Activated CD4-positive, alpha-beta T cell treated with anti-CD3 and anti-CD28 coated beads, Interleukin-2, amount 10 ng/mL, durations not matched to agents 24 days and 14 days (primary cell): ENCODE measurements at regions not wholly inside any gene's neighbourhood (a gene's known extent, or its start where the extent isn't known, plus 50 kb on each side); places are given as distances from the start of the nearest gene placed in this dataset.
"Not testable (repeated sequence)": the region's sequence is repeated elsewhere in the genome, so short reads cannot be mapped to it uniquely, and the experiment has no call there.

Source experiments
- DNase-seq: peaks from one replicate; pipeline ENCODE4 v3.0.0; 2022
- H3K27ac Mint-ChIP-seq: one replicate; pipeline ENCODE4 v1.8.0; 2022; ENCODE audit warnings: mild to moderate bottlenecking, mixed read lengths
- H3K27me3 Mint-ChIP-seq: one replicate; pipeline ENCODE4 v1.8.0; 2022; ENCODE audit warnings: mixed read lengths
- H3K36me3 Mint-ChIP-seq: one replicate; pipeline ENCODE4 v1.8.0; 2022; ENCODE audit warnings: low read depth, mild to moderate bottlenecking, mixed read lengths
- H3K4me1 Mint-ChIP-seq: one replicate; pipeline ENCODE4 v1.8.0; 2021; ENCODE audit warnings: mixed read lengths
- H3K4me3 Mint-ChIP-seq: one replicate; pipeline ENCODE4 v1.8.0; 2022; ENCODE audit warnings: mild to moderate bottlenecking, moderate library complexity, mixed read lengths
- H3K9me3 Mint-ChIP-seq: one replicate; pipeline ENCODE4 v1.8.0; 2021; ENCODE audit warnings: mixed read lengths
- intact Hi-C: fragments of 100-400 bp; cut with micrococcal nuclease; formaldehyde crosslinking; loops from one replicate; pipeline ENCODE4 v1.15.1; 2023

DNA sequence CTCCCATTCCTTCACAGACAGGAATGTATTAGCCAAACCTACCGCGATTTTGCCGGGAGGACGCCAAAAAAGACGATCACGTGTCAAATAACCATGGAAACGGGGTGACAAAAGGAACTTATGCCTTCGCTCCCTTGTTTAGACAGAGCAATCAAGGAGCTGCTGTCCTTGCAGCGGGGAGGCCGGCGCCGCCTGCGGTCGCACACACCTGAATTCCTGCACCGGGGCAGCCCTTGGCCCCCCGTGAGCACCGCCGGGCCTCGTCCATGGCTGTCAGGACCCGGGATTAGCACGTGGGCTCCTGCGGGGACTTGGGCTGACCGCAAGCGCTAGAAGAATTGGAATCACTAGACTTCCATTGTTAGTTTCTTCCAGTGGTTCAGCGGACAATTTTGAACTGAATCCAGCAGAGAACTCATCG is 193.1 kb downstream of the SHQ1 start:
- peaks cover 14% of the 10 kb centered on the region for H3K4me1 Mint-ChIP-seq
- H3K27me3 Mint-ChIP-seq = peaks cover 4% of the 10 kb centered on the region
- DNase-seq = no peak
- no peak overlapping the region for H3K27ac Mint-ChIP-seq
- intact Hi-C loops = no loop called here
- H3K9me3 Mint-ChIP-seq = peaks cover 16% of the 10 kb centered on the region
- H3K36me3 Mint-ChIP-seq = no peaks in the 10 kb centered on the region
- H3K4me3 Mint-ChIP-seq = no peak overlapping the region

DNA sequence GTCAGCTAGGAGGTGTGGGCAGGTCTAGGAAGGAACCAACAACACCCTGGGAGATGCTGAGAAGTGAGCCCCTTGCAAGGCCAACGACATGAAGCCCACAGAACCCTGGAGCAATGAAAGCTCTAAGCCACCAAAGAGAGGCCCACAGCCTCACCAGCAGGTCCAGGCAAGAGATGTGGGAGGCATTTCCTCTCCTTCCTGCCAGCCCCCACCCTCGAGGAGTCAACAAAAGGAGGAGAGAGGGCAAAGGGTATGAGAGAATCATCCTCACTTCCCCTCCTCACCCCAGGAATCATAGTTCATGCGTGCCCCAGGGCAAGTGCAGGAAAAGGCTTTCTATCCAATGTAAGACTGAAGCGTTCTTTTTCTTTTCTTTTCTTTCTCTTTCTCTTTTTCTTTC is 195.8 kb downstream of the SHQ1 start:
- Mint-ChIP-seq H3K9me3 (peaks cover 25% of the 10 kb centered on the region), H3K36me3 (no peaks in the 10 kb centered on the region), H3K4me1 (peaks cover 2% of the 10 kb centered on the region), H3K27ac (no peak overlapping the region), H3K27me3 (peaks cover 4% of the 10 kb centered on the region), H3K4me3 (no peak overlapping the region)
- intact Hi-C loops = no loop called here
- no peak for DNase-seq

DNA sequence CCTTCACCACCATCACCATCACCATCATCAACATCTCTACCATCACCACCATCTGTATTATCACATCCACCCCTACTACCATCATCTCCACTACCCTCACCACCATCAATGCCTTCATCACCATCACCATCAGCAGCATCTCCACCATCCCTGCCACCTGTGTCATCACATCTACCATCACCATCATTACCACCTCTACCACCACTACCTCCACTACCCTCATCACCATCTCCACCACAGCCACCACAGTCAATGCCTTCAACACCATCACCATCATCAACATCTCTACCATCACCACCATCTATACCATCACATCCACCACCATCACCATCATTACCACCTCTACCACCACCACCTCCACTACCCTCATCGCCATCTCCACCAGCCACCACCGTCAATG is 196.7 kb downstream of the SHQ1 start:
- Mint-ChIP-seq H3K9me3 (peaks cover 25% of the 10 kb centered on the region), H3K4me3 (no peak overlapping the region), H3K27ac (no peak overlapping the region), H3K36me3 (no peaks in the 10 kb centered on the region), H3K27me3 (peaks cover 4% of the 10 kb centered on the region), H3K4me1 (no peaks in the 10 kb centered on the region)
- intact Hi-C loops = no loop called here
- no peak for DNase-seq

DNA sequence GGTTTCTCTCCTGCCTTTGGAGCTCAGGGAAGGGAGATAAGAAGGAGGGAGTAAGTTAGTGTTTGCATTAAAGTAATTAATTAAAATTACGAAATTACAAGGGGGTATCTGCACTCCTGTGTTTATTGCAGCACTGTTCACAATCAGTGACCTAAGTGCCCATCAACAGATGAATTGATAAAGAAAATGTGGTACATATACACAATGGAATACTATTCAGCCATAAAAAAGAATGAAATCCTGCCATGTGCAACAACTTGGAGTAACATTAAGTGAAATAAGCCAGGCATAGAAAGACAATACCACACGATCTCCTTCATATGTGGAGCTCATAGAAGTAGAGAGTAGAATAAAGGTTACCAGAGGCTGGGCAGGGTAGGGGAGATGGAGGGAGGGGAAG is 202.0 kb downstream of the SHQ1 start:
- no peaks in the 10 kb centered on the region for H3K4me1 Mint-ChIP-seq
- H3K27ac Mint-ChIP-seq = no peak overlapping the region
- H3K27me3 Mint-ChIP-seq = no peaks in the 10 kb centered on the region
- H3K9me3 Mint-ChIP-seq = peaks cover 29% of the 10 kb centered on the region
- no peaks in the 10 kb centered on the region for H3K36me3 Mint-ChIP-seq
- no peak for DNase-seq
- H3K4me3 Mint-ChIP-seq = no peak overlapping the region
- intact Hi-C loops = no loop called here

DNA sequence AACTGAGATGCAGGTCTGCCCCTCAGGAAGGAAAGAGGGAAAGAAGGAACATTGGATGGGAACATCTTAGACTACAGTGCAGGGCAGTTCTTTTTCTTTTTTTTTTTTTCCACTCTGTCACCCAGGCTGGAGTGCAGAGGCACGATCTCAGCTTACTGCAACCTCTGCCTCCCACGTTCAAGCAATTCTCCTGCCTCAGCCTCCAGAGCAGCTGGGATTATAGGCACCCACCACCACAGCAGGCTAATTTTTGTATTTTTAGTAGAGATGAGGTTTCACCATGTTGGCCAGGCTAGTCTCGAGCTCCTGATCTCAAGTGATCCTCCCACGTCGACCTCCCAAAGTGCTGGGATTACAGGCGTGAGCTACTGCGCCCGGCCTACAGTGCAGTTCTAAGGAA is 204.6 kb downstream of the SHQ1 start:
- intact Hi-C loops, H3K27me3 Mint-ChIP-seq, H3K4me1 Mint-ChIP-seq, DNase-seq, H3K36me3 Mint-ChIP-seq, H3K4me3 Mint-ChIP-seq, H3K27ac Mint-ChIP-seq: not testable (repeated sequence)
- peaks cover 14% of the 10 kb centered on the region for H3K9me3 Mint-ChIP-seq

DNA sequence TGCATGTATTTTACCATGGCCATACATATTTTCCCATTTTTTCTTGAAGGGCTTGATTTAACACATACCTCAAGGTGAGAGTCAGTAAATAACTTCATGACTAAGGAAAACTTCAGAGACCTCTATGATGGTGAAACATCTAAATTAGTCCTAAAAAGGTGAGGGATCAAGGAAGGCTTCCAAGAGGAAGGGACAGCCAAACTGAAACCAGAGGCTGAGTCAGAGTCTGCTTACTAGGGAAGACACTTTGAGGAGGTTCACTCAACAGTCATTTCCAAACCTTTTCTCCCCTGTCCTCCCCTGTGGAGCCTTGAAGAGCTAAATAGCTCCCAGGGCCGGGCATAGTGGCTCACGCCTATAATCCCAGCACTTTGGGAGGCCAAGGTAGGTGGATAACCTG is 206.6 kb downstream of the SHQ1 start:
- no peak for DNase-seq
- no peak overlapping the region for H3K4me3 Mint-ChIP-seq
- H3K36me3 Mint-ChIP-seq = no peaks in the 10 kb centered on the region
- H3K27ac Mint-ChIP-seq = no peak overlapping the region
- intact Hi-C loops = no loop called here
- H3K9me3 Mint-ChIP-seq = peaks cover 17% of the 10 kb centered on the region
- H3K27me3 Mint-ChIP-seq = no peaks in the 10 kb centered on the region
- H3K4me1 Mint-ChIP-seq = peaks cover 7% of the 10 kb centered on the region

DNA sequence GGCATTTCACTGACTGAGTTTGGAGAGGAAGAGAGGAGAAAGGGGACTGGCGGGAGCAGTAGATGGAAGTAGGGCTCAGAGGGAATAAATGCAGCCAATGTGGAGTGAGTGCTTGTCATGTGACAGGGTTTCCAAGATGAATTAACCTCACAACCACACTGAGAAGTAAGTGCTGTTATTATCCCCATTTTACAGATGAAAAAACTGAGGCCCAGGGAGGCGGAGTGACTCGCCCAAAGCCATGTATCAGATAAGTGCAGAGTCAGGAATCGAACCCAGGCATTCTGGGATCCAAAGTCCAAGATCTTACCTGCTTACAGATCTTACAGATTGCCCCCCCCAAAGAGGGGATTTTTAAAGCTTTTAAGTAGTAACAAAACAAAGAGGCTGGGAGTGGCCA is 207.2 kb downstream of the SHQ1 start:
- no peaks in the 10 kb centered on the region for H3K27me3 Mint-ChIP-seq
- H3K36me3 Mint-ChIP-seq = no peaks in the 10 kb centered on the region
- H3K9me3 Mint-ChIP-seq = peaks cover 14% of the 10 kb centered on the region
- H3K4me3 Mint-ChIP-seq = no peak overlapping the region
- intact Hi-C loops = no loop called here
- peak overlapping the region; percentile 31 for H3K27ac Mint-ChIP-seq
- no peak for DNase-seq
- H3K4me1 Mint-ChIP-seq = peaks cover 7% of the 10 kb centered on the region

DNA sequence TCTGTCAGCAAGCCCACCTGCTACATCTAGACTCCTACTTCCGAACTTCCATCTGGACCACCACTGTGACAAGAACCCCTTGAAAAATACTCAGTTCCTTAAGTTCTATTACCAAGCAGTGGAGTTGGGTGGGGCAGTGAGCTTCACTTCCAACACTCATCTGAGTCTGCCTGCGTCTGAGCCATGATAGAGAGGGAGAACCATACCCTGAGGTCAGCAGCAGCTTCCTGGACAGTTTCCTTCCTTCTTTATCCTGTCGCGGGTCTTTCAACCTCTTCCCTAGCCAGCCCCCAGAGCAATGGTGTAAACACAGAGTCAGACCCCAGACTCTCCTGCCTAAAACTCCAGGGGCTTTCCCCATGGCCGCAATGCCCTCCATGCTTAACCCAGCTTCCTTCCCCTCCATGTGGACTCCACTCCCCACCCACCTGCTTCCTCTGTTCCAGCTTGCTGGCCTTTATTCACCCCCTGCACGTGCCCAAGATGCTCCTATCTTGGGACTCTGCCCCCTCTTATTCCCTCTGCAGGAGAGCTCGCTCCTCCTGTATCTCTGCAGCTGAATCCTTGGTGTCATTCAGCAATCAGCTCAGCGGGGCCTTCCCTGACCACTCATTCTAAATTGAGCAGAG is 211.2 kb downstream of the SHQ1 start:
- H3K4me3 Mint-ChIP-seq = no peak overlapping the region
- intact Hi-C loops = loop anchor here (10.0 kb wide), 3 partner anchors 662 to 912 kb away; partner anchors contain the start of gene EIF4E3
- DNase-seq = no peak
- H3K9me3 Mint-ChIP-seq = peaks cover 9% of the 10 kb centered on the region
- H3K36me3 Mint-ChIP-seq = no peaks in the 10 kb centered on the region
- H3K27me3 Mint-ChIP-seq = no peaks in the 10 kb centered on the region
- H3K4me1 Mint-ChIP-seq = peaks cover 29% of the 10 kb centered on the region
- H3K27ac Mint-ChIP-seq = no peak overlapping the region

DNA sequence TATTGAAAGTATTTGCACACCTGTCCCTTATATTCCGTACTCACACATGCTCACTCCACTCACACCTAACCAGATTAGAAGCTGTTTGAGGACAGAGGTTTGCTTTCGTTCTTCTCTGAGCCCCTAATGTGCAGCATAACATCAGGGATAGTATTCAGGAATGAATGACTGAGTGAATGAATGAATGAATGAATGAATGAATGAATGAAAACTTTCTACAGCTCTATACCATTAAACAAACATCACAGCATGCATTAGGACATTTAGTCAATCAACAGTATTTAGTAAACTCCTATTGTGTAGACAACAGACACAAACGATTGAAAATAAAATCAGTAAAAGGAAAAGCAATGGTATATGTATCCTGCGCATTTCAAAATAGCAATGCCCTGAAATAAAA is 212.7 kb downstream of the SHQ1 start:
- Mint-ChIP-seq H3K9me3 (peaks cover 9% of the 10 kb centered on the region), H3K36me3 (no peaks in the 10 kb centered on the region), H3K4me1 (peaks cover 29% of the 10 kb centered on the region), H3K27ac (peak overlapping the region; percentile 20), H3K27me3 (no peaks in the 10 kb centered on the region), H3K4me3 (no peak overlapping the region)
- no peak for DNase-seq
- intact Hi-C loops = loop anchor here (2.0 to 10.0 kb wide), 7 partner anchors 87 to 911 kb away; partner anchors contain the start of gene EIF4E3

DNA sequence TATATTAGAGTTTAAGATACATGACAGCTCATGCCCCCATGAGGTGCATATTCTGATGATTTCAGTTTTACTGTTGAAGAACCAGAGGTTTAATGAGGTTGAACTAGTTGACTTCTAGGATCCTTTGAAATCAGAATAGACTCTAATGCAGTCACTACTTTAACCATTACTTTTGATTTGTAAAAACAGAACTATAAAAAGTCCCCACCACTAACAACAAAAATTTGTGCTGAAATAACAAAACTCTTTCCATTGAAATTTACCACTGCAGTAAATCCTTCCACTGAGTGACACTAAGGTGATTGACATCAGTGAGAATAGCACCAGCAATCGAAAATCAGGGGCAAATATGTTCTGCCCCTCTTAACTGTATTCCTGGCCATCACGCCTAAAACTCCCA is 214.1 kb downstream of the SHQ1 start:
- H3K27me3 Mint-ChIP-seq = no peaks in the 10 kb centered on the region
- H3K4me3 Mint-ChIP-seq = no peak overlapping the region
- peak overlapping the region; percentile 84 for H3K27ac Mint-ChIP-seq
- H3K9me3 Mint-ChIP-seq = peaks cover 9% of the 10 kb centered on the region
- H3K36me3 Mint-ChIP-seq = peaks cover 2% of the 10 kb centered on the region
- intact Hi-C loops = loop anchor here (1.0 to 10.0 kb wide), 12 partner anchors 89 to 909 kb away; partner anchors contain the start of gene EIF4E3
- DNase-seq = no peak
- peaks cover 39% of the 10 kb centered on the region for H3K4me1 Mint-ChIP-seq

DNA sequence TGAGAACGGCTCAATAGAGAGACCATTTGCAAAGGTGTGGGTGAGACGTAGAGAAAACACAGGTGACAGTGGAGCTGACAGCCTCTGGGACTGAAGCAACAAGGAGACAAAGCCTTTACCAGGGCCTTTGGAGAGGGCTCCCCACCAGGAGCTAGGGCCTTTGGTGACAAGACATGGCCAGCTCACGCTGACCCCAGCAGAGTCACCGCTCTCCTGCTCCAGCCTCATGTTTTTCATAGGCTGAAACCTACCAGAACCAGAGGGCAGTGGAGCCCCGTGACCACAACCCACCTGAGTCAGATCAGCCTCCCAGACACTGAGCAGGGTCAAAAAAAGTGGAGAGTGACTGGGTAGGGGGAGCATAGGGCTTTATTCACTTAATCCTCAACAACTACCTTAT is 214.7 kb downstream of the SHQ1 start:
- Mint-ChIP-seq H3K9me3 (peaks cover 9% of the 10 kb centered on the region), H3K4me1 (peaks cover 45% of the 10 kb centered on the region), H3K27me3 (no peaks in the 10 kb centered on the region), H3K4me3 (no peak overlapping the region), H3K36me3 (peaks cover 3% of the 10 kb centered on the region), H3K27ac (peak overlapping the region; percentile 87)
- intact Hi-C loops = loop anchor here (5.0 to 10.0 kb wide), 4 partner anchors 206 to 909 kb away; partner anchors contain the start of gene EIF4E3
- DNase-seq = no peak

DNA sequence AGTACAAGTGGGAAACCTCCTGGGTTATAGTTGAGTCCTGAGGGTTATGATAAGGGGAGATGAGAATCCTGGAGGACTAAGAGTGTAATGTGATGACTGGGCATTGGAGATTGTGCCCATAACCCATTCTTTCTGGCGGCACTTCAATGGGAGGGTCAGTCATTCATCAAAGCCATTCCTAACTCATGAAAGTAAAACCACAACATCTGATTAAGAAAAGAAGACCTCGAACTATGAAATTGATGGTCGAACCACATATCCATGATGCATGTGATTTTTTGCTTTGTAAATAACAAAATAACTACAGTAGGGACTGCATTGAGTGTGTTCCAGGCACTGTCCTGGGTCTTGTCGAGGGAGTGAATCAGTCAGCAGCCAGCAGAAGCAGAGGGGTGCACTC is 215.1 kb downstream of the SHQ1 start:
- Mint-ChIP-seq H3K4me3 (no peak overlapping the region), H3K36me3 (peaks cover 3% of the 10 kb centered on the region), H3K9me3 (peaks cover 9% of the 10 kb centered on the region), H3K4me1 (peaks cover 49% of the 10 kb centered on the region), H3K27ac (peak overlapping the region; percentile 87), H3K27me3 (no peaks in the 10 kb centered on the region)
- no peak for DNase-seq
- intact Hi-C loops = loop anchor here (5.0 to 10.0 kb wide), 4 partner anchors 206 to 908 kb away; partner anchors contain the start of gene EIF4E3

DNA sequence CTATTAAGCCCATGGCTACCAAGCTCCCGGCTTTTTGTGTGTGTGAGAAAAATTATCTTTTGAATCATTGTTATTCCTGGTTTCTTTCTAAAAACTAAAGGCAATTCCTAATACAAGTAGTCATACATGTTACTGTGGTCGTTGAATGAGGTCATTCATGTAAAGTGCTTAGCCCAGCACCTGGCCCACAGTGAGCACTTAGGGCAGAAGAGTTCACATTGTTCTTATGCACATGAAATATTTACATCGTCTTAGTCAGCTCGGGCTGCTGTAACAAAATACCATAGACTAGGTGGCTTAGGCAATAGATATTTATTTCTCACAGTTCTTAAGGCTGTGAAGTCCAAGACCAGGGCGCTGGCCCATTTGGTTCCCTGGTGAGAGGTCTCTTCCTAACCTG is 216.1 kb downstream of the SHQ1 start:
- no peak for DNase-seq
- Mint-ChIP-seq H3K4me3 (no peak overlapping the region), H3K9me3 (peaks cover 9% of the 10 kb centered on the region), H3K27me3 (no peaks in the 10 kb centered on the region), H3K27ac (peak overlapping the region; percentile 22), H3K36me3 (peaks cover 3% of the 10 kb centered on the region), H3K4me1 (peaks cover 53% of the 10 kb centered on the region)
- intact Hi-C loops = loop anchor here (5.0 to 10.0 kb wide), 4 partner anchors 205 to 907 kb away; partner anchors contain the start of gene EIF4E3

DNA sequence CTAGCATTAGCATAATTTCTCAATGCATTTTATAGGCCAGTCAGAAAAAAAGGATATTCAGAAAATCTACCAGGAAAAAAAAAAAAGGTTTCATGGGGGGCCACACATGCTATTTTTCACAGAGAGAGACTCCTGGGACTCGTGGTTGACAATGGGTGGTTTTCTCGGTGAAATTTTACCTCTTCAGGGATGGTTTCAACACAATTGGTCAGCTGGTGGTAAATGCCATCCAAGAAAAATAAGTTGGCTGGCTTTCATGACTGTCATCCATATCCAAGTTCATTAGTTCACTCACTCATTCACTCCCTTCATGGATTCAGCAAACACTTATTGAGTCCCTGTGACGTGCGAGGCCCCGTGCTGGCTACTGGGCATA is 217.3 kb downstream of the SHQ1 start:
- Mint-ChIP-seq H3K9me3 (peaks cover 5% of the 10 kb centered on the region), H3K27ac (peak overlapping the region; percentile 62), H3K4me3 (no peak overlapping the region), H3K27me3 (no peaks in the 10 kb centered on the region), H3K4me1 (peaks cover 53% of the 10 kb centered on the region), H3K36me3 (peaks cover 3% of the 10 kb centered on the region)
- intact Hi-C loops = loop anchor here (5.0 to 10.0 kb wide), 4 partner anchors 204 to 906 kb away; partner anchors contain the start of gene EIF4E3
- DNase-seq = no peak
